Spleen (tissue), 7 donors: ENCODE measurements at regions not wholly inside any gene's neighbourhood (a gene's known extent, or its start where the extent isn't known, plus 50 kb on each side); places are given as distances from the start of the nearest gene placed in this dataset.

Experiments used
- POLR2A ChIP-seq, 3 donors: fragments of 450-650 bp; IDR thresholded peaks; one replicate each; pipeline ENCODE4 v1.5.1; 2017; ENCODE audit warnings: antibody characterized with exemption in 3 of 3, mild to moderate bottlenecking in 1 of 3
- POLR2AphosphoS5 ChIP-seq, 3 donors: sonication (generic); formaldehyde crosslinking; IDR thresholded peaks; one replicate each; pipeline ENCODE4 v1.5.1; 2017; ENCODE audit warnings: antibody characterized with exemption in 3 of 3
- TF ChIP-seq, protein P1 (sequence below), 11 experiments: fragments of 200-600 bp in 7 of 11; fragments of 450-650 bp in 4 of 11; sonication (generic) in 4 of 11; IDR thresholded peaks in 8 of 11; conservative IDR thresholded peaks in 3 of 11; 1 replicate in 7 of 11; 2 replicates in 4 of 11; pipeline versions ENCODE4 v1.4.0 to v1.8.0; 2016 to 2021; ENCODE audit warnings: antibody characterized with exemption in 11 of 11, inconsistent platforms in 4 of 11, mild to moderate bottlenecking in 1 of 11
- donor health status: DM: no; HTN: no; CAD: no; lungs with moderate emphysema.
- donor health status: DM: no; HTN: no; CAD: no.
- donor health status: DM: no; HTN: no; CAD: no.

DNA sequence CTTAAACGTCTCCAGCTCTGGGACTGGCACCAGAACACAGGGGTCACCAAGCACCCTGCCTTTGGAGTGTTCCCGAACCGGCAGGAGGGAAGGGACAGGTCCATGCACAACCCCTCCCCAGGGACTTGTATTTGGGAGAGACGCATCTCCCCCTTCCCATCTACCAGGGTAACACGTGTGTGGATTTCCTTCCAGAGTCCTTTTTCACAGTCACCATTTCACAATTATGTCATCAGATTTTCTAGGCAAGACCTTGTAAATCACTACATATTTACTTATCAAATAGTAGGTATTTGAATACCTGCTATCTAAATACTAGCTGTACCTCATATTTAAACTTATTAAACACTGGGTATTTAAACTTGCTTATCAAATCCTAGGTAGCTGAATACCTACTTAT lies 57.4 kb upstream of the AJAP1 start:
- TF ChIP-seq, protein P1, sequence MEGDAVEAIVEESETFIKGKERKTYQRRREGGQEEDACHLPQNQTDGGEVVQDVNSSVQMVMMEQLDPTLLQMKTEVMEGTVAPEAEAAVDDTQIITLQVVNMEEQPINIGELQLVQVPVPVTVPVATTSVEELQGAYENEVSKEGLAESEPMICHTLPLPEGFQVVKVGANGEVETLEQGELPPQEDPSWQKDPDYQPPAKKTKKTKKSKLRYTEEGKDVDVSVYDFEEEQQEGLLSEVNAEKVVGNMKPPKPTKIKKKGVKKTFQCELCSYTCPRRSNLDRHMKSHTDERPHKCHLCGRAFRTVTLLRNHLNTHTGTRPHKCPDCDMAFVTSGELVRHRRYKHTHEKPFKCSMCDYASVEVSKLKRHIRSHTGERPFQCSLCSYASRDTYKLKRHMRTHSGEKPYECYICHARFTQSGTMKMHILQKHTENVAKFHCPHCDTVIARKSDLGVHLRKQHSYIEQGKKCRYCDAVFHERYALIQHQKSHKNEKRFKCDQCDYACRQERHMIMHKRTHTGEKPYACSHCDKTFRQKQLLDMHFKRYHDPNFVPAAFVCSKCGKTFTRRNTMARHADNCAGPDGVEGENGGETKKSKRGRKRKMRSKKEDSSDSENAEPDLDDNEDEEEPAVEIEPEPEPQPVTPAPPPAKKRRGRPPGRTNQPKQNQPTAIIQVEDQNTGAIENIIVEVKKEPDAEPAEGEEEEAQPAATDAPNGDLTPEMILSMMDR (IDR thresholded peaks at IDR 0.05 in 8 of 11, conservative IDR thresholded peaks at IDR 0.05 in 3 of 11) = no peak
- TF ChIP-seq POLR2A (IDR thresholded peaks at IDR 0.05) = no peak
- TF ChIP-seq POLR2AphosphoS5 (IDR thresholded peaks at IDR 0.05) = no peak
